ENCODE measurements at regions not wholly inside any gene's neighbourhood (a gene's known extent, or its start where the extent isn't known, plus 50 kb on each side); places are given as distances from the start of the nearest gene placed in this dataset.

- DNase-seq (ENCODE audit: low read depth in 1 of 2, low spot score in 1 of 2): no peak
These were observed 198.5 kb downstream of the ADGRG6 start for GRCh38 chr6:142500250-142500786.

GRCh38 chr6:142501795-142502194 lies 200.0 kb downstream of the ADGRG6 start:
- no peak for DNase-seq (ENCODE audit: low read depth in 1 of 2, low spot score in 1 of 2)

GRCh38 chr6:142507065-142507464 lies 205.3 kb downstream of the ADGRG6 start:
- no peak for DNase-seq (ENCODE audit: low read depth in 1 of 2, low spot score in 1 of 2)

GRCh38 chr6:142510211-142510610 lies 208.4 kb downstream of the ADGRG6 start:
- no peak for DNase-seq (ENCODE audit: low read depth in 1 of 2, low spot score in 1 of 2)

- no peak for DNase-seq (ENCODE audit: low read depth in 1 of 2, low spot score in 1 of 2)
These were observed 216.3 kb downstream of the ADGRG6 start for GRCh38 chr6:142518126-142518525.

- no peak for DNase-seq (ENCODE audit: low read depth in 1 of 2, low spot score in 1 of 2)
These were observed 217.0 kb downstream of the ADGRG6 start for GRCh38 chr6:142518761-142519160.

- no peak for DNase-seq (ENCODE audit: low read depth in 1 of 2, low spot score in 1 of 2)
These were observed 220.0 kb downstream of the ADGRG6 start for GRCh38 chr6:142521791-142522190.

- DNase-seq (ENCODE audit: low read depth in 1 of 2, low spot score in 1 of 2): no peak
These were observed 221.9 kb downstream of the ADGRG6 start for GRCh38 chr6:142523515-142524375.

- DNase-seq (ENCODE audit: low read depth in 1 of 2, low spot score in 1 of 2): no peak
These were observed 228.8 kb downstream of the ADGRG6 start for GRCh38 chr6:142530566-142530965.

GRCh38 chr6:142531727-142532126 lies 229.9 kb downstream of the ADGRG6 start:
- DNase-seq (ENCODE audit: low read depth in 1 of 2, low spot score in 1 of 2): no peak

- no peak for DNase-seq (ENCODE audit: low read depth in 1 of 2, low spot score in 1 of 2)
These were observed 232.3 kb downstream of the ADGRG6 start for GRCh38 chr6:142534076-142534475.

- DNase-seq (ENCODE audit: low read depth in 1 of 2, low spot score in 1 of 2): no peak
These were observed 232.7 kb downstream of the ADGRG6 start for GRCh38 chr6:142534484-142534883.

GRCh38 chr6:142537612-142538478 lies 236.0 kb downstream of the ADGRG6 start:
- DNase-seq (ENCODE audit: low read depth in 1 of 2, low spot score in 1 of 2): no peak

GRCh38 chr6:142542704-142543233 lies 241.0 kb downstream of the ADGRG6 start:
- DNase-seq (ENCODE audit: low read depth in 1 of 2, low spot score in 1 of 2): no peak

GRCh38 chr6:142543606-142544005 lies 241.8 kb downstream of the ADGRG6 start:
- no peak for DNase-seq (ENCODE audit: low read depth in 1 of 2, low spot score in 1 of 2)

- no peak for DNase-seq (ENCODE audit: low read depth in 1 of 2, low spot score in 1 of 2)
These were observed 242.5 kb downstream of the ADGRG6 start for GRCh38 chr6:142544199-142544838.

GRCh38 chr6:142545147-142545546 lies 243.3 kb downstream of the ADGRG6 start:
- no peak for DNase-seq (ENCODE audit: low read depth in 1 of 2, low spot score in 1 of 2)

- DNase-seq (ENCODE audit: low read depth in 1 of 2, low spot score in 1 of 2): no peak
These were observed 246.8 kb downstream of the ADGRG6 start for GRCh38 chr6:142548566-142548965.

- no peak for DNase-seq (ENCODE audit: low read depth in 1 of 2, low spot score in 1 of 2)
These were observed 248.7 kb downstream of the ADGRG6 start for GRCh38 chr6:142550310-142551063.

GRCh38 chr6:142551274-142551811 lies 249.5 kb downstream of the ADGRG6 start:
- DNase-seq (ENCODE audit: low read depth in 1 of 2, low spot score in 1 of 2): no peak
